Osteoblast (primary cell): ENCODE measurements at regions not wholly inside any gene's neighbourhood (a gene's known extent, or its start where the extent isn't known, plus 50 kb on each side); places are given as distances from the start of the nearest gene placed in this dataset.
A peak's percentile ranks its signal among the peaks of the same experiment; 100 is the strongest.

Source experiments
- DNase-seq: peaks from one replicate; pipeline ENCODE4 v3.0.0; 2011; ENCODE audit warnings: low spot score, mixed read lengths; ENCODE audit not compliant: insufficient read length; ENCODE audit errors: missing footprints
- H2AFZ ChIP-seq: 2 replicates; pipeline ENCODE4 v1.6.0; 2011; ENCODE audit warnings: mild to moderate bottlenecking, low read length
- H3K27ac ChIP-seq: 2 replicates; pipeline ENCODE4 v1.5.1; 2011; ENCODE audit warnings: mild to moderate bottlenecking, low read depth, low read length, moderate library complexity
- H3K27me3 ChIP-seq: 2 replicates; pipeline ENCODE4 v1.6.0; 2012; ENCODE audit warnings: mild to moderate bottlenecking, control low read depth, inconsistent platforms, low read length, moderate library complexity; ENCODE audit not compliant: insufficient read depth
- H3K36me3 ChIP-seq: 2 replicates; pipeline ENCODE4 v1.5.1; 2011; ENCODE audit warnings: mild to moderate bottlenecking, low read length, control low read depth, moderate library complexity; ENCODE audit not compliant: insufficient read depth
- H3K4me1 ChIP-seq: 2 replicates; pipeline ENCODE4 v1.5.1; 2011; ENCODE audit warnings: mild to moderate bottlenecking, low read length, control low read depth, moderate library complexity; ENCODE audit not compliant: insufficient read depth
- H3K4me2 ChIP-seq: 2 replicates; pipeline ENCODE4 v1.6.0; 2011; ENCODE audit warnings: mild to moderate bottlenecking, low read length; ENCODE audit not compliant: insufficient read depth
- H3K4me3 ChIP-seq: fragments of 200-600 bp; sonication (generic); 3 replicates; pipeline ENCODE4 v1.5.1; 2012; ENCODE audit warnings: mild to moderate bottlenecking, low read length, inconsistent platforms; ENCODE audit not compliant: insufficient read depth
- H3K79me2 ChIP-seq: 2 replicates; pipeline ENCODE4 v1.6.0; 2012; ENCODE audit warnings: mild to moderate bottlenecking, low read length, control low read depth, inconsistent platforms; ENCODE audit not compliant: insufficient read depth
- H3K9me3 ChIP-seq: 2 replicates; pipeline ENCODE4 v1.5.1; 2011; ENCODE audit warnings: low read depth, low read length, control low read depth
- H4K20me1 ChIP-seq: 2 replicates; pipeline ENCODE4 v1.6.0; 2012; ENCODE audit warnings: mild to moderate bottlenecking, low read length, control low read depth; ENCODE audit not compliant: insufficient read depth
- CTCF ChIP-seq: IDR thresholded peaks from 2 replicates; pipeline ENCODE4 v1.5.1; 2011; ENCODE audit warnings: mild to moderate bottlenecking, low read depth, low read length, moderate library complexity; ENCODE audit errors: extremely low read depth

- Histone ChIP-seq H4K20me1 (no peaks in the 10 kb centered on the region), H3K27me3 (no peaks in the 10 kb centered on the region), H3K4me3 (no peak overlapping the region), H3K36me3 (no peaks in the 10 kb centered on the region), H2AFZ (no peak overlapping the region), H3K27ac (no peak overlapping the region), H3K4me2 (no peak overlapping the region), H3K79me2 (no peaks in the 10 kb centered on the region), H3K4me1 (peaks cover 28% of the 10 kb centered on the region), H3K9me3 (no peaks in the 10 kb centered on the region)
- no peak for DNase-seq
- TF ChIP-seq CTCF: no peak
Measured at GRCh38 chr20:4073852-4074741, 58.7 kb upstream of the RNF24 start.

- Histone ChIP-seq H4K20me1 (no peaks in the 10 kb centered on the region), H3K79me2 (no peaks in the 10 kb centered on the region), H3K4me3 (no peak overlapping the region), H3K36me3 (no peaks in the 10 kb centered on the region), H3K27ac (no peak overlapping the region), H2AFZ (peak overlapping the region; percentile 1), H3K4me1 (peaks cover 48% of the 10 kb centered on the region), H3K27me3 (no peaks in the 10 kb centered on the region), H3K9me3 (no peaks in the 10 kb centered on the region), H3K4me2 (no peak overlapping the region)
- TF ChIP-seq CTCF: no peak
- no peak for DNase-seq
Measured at GRCh38 chr20:4071178-4071693, 55.9 kb upstream of the RNF24 start.

- no peak overlapping the region for H3K4me3 ChIP-seq
- TF ChIP-seq CTCF: no peak
Measured at GRCh38 chr20:4070323-4071177, 55.2 kb upstream of the RNF24 start.

More at GRCh38 chr20:4070323-4071177, 55.2 kb upstream of the RNF24 start:
- H2AFZ ChIP-seq: no peak overlapping the region
- H3K4me2 ChIP-seq: no peak overlapping the region
- no peak for DNase-seq
- H3K27me3 ChIP-seq: no peaks in the 10 kb centered on the region
- H3K27ac ChIP-seq: peak overlapping the region; percentile 56
- H3K4me1 ChIP-seq: peaks cover 48% of the 10 kb centered on the region
- no peaks in the 10 kb centered on the region for H3K79me2 ChIP-seq
- H3K36me3 ChIP-seq: no peaks in the 10 kb centered on the region
- no peaks in the 10 kb centered on the region for H4K20me1 ChIP-seq
- H3K9me3 ChIP-seq: no peaks in the 10 kb centered on the region
